Non-pigmented ciliary epithelial cell (primary cell): ENCODE measurements at regions not wholly inside any gene's neighbourhood (a gene's known extent, or its start where the extent isn't known, plus 50 kb on each side); places are given as distances from the start of the nearest gene placed in this dataset.

ENCODE experiments used
- DNase-seq: peaks from one replicate; pipeline ENCODE4 v3.0.0-alpha.2; 2010; ENCODE audit warnings: low read depth

GRCh38 chr20:11128721-11129120, 454.9 kb upstream of the JAG1 start:
- DNase-seq = no peak

- no peak for DNase-seq
These were observed 456.9 kb upstream of the JAG1 start for GRCh38 chr20:11130554-11131166.

GRCh38 chr20:11132819-11133415, 459.1 kb upstream of the JAG1 start:
- DNase-seq = no peak

- no peak for DNase-seq
These were observed 462.9 kb upstream of the JAG1 start for GRCh38 chr20:11136691-11137090.

GRCh38 chr20:11137688-11138087, 463.9 kb upstream of the JAG1 start:
- DNase-seq = no peak

- DNase-seq = peak; percentile 75
These were observed 466.6 kb upstream of the JAG1 start for GRCh38 chr20:11140359-11140758.

- DNase-seq = no peak
These were observed 469.7 kb upstream of the JAG1 start for GRCh38 chr20:11143481-11143880.

GRCh38 chr20:11144114-11144950, 470.5 kb upstream of the JAG1 start:
- DNase-seq = peak; percentile 36

- no peak for DNase-seq
These were observed 471.8 kb upstream of the JAG1 start for GRCh38 chr20:11145616-11146015.

GRCh38 chr20:11153819-11154218, 480.0 kb upstream of the JAG1 start:
- no peak for DNase-seq

GRCh38 chr20:11155156-11155756, 481.5 kb upstream of the JAG1 start:
- DNase-seq = no peak

GRCh38 chr20:11156922-11157321, 483.1 kb upstream of the JAG1 start:
- no peak for DNase-seq

GRCh38 chr20:11158146-11158545, 484.3 kb upstream of the JAG1 start:
- no peak for DNase-seq

GRCh38 chr20:11158589-11158988, 484.8 kb upstream of the JAG1 start:
- DNase-seq = no peak

- peak; percentile 44 for DNase-seq
These were observed 485.9 kb upstream of the JAG1 start for GRCh38 chr20:11159728-11160127.

- no peak for DNase-seq
These were observed 488.4 kb upstream of the JAG1 start for GRCh38 chr20:11162026-11162775.

GRCh38 chr20:11165789-11166188, 492.0 kb upstream of the JAG1 start:
- no peak for DNase-seq

- no peak for DNase-seq
These were observed 492.9 kb upstream of the JAG1 start for GRCh38 chr20:11166712-11167111.

- no peak for DNase-seq
These were observed 494.2 kb upstream of the JAG1 start for GRCh38 chr20:11168026-11168425.

GRCh38 chr20:11170025-11170424, 496.2 kb upstream of the JAG1 start:
- no peak for DNase-seq

- no peak for DNase-seq
These were observed 496.8 kb upstream of the JAG1 start for GRCh38 chr20:11170565-11170964.

GRCh38 chr20:11172881-11173280, 499.1 kb upstream of the JAG1 start:
- no peak for DNase-seq
